Astrocyte of the hippocampus (primary cell): ENCODE measurements at regions not wholly inside any gene's neighbourhood (a gene's known extent, or its start where the extent isn't known, plus 50 kb on each side); places are given as distances from the start of the nearest gene placed in this dataset.

Source experiments
- DNase-seq: peaks from one replicate; pipeline ENCODE4 v3.0.0; 2011; ENCODE audit warnings: low read depth, low spot score

GRCh38 chr1:83034851-83035250 is 964.1 kb downstream of the TTLL7 start:
- DNase-seq, result no peak

DNA sequence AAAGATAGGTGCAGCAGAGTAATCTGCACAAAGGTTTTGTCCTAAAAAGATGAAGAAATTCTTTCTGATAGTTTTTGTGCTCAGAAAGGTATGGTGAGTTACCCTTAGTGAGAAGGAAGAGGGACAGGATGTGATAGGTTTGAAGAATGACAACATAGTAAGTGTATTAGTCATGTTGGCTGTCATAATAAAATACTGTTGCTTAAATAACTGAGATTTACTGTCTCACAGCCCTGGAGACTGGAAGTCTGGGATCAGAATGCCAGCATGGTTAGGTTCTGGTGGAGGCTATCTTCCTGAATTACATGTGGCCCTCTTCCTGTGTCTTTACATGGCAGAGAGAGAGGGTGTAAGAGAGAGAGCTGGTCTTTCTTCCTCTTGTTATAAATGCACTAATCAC is 965.2 kb downstream of the TTLL7 start:
- DNase-seq, result peak; percentile 12

- DNase-seq, result no peak
These were observed 969.0 kb downstream of the TTLL7 start for GRCh38 chr1:83029916-83030315.

DNA sequence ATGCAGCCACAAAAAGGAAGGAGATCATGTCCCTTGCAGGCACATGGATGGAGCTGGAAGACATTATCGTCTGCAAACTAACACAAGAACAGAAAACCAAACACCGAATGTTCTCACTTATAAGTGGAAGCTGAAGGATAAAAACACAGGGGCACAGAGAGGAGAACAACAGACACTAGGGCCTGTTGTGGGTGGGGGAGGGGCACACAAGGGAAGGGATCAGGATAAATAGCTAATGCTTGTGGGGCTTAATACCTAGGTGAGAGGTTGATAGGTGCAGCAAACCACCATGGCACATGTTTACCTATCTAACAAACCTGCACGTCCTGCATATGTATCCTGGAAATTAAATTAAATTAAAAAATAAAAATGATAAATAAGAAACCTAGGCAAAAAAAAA is 969.9 kb downstream of the TTLL7 start:
- no peak for DNase-seq

DNA sequence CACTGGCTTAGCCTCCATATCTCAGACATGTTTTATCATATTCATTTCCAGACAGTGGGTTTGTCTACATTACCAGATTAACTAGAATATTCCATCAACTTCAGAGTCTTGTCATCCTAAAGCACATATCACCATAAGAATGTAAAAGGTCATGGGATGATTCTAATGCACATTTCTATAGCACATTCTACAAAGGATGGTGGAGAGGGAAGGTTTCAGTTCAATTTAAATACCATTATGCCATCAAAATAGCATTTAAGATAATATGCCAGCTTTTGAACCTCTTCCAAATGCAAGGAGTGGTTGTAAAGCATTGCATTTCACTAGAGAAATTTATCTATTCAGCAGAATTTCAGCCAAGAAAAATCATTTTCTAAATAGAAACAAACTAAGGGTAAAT is 970.5 kb downstream of the TTLL7 start:
- no peak for DNase-seq

DNA sequence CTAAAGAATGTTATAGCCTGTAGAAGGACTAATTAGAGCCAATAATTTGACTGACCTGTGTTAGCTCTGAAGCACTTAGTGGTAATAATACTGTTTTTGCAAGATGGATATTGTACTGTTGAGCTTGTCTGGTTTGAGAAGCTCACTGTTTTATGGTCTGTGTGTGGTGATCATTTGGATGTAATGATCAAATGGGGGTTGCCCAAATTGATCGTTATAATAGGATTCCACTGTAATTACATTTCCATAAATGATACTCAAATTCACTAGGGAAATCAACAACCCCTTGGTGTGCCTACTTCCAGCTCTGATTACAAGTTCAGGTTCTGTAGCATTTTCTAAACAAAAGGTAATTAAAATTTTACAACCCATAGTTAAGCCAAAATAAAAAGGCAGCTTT is 971.4 kb downstream of the TTLL7 start:
- no peak for DNase-seq

GRCh38 chr1:83026745-83027144 is 972.2 kb downstream of the TTLL7 start:
- DNase-seq, result no peak

GRCh38 chr1:83024251-83024767 is 974.6 kb downstream of the TTLL7 start:
- DNase-seq, result no peak

DNA sequence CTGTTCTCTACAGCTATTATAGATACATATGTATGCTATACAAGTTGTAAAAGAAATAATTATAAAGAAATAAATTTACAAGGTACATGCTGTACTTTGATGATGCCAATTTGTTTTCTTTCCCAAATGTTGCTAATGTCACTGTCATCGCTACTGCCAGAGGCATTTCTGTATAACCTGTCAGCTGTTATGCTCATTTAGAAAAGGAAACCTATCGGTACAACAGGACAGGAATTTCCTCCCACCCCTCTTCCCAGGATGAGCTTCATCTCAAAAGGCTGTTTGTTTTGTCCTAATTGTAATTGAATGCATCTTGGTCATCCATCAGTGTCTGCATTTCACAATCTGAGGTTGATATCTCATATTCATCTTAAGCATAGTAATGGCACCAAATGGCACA is 975.7 kb downstream of the TTLL7 start:
- no peak for DNase-seq

DNA sequence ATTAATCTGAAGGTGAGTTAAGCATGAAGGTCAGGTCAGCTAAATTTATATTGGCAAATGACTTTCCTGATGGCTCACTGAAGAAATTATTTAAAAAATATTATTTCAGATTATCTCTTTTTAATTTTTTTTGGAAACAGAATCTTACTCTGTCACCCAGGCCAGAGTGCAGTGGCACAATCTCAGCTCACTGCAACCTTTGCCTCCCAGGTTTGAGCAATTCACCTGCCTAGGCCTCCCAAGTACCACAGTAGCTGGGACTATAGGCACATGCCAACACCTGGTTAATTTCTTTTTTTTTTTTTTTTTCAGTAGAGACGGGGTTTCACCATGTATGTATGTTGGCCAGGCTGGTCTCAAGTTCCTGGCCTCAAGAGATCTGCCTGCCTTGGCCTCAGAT is 976.7 kb downstream of the TTLL7 start:
- DNase-seq, result no peak

DNA sequence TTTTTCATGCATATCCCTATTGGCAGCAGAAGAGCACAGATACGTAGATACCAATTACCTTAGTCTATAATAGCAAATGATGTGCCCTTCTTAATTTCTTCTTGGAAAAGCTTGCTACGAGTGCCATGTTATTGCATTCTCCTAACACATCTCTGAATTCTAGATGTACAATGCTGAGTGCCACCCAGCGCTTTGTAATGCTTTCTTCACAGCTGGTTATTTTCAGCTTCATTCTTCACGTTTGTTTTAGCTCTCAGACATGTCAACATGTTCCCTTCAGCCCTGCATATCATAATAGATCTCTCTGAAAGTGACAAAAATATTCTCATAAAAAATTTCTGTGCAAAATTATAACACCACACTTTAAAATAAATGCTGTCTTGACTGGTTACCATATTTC is 981.2 kb downstream of the TTLL7 start:
- DNase-seq, result no peak

DNA sequence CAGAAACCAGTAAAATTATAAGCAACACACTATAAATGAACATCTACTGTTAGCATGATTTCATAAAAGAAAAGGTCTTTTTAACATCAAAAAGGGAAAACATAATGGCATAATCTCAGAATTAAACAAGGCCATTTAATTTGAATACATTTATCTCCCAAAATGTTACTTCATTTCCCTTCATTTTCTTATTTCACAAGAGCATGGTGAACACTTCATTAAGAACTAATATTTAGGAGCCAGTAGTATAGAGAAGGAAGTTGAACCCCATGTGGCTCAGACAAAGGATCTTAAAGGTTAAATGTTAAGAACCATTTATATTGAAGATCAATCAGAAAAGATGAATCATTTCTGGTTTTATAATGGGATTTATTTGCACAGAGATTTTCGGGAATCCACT is 981.7 kb downstream of the TTLL7 start:
- no peak for DNase-seq

GRCh38 chr1:83016354-83016849 is 982.5 kb downstream of the TTLL7 start:
- no peak for DNase-seq

DNA sequence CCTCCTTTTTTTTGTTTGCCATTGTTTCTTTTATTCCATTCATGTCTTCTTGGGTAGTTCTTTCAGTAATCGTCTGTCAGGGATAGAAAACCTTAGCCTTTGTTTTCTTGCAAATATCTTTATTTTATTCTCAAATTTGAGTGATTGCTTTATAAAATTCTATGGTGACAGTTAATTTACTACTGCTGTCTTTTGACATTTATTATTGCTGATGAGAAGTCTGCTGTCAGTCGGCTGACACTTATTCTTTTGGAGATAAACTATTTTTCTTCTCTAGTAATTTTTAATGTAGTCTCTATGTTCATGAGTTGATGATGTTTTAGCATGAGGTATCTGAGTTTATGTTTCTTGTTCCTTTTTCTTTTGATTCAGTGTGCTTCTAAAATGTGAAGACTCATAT is 983.8 kb downstream of the TTLL7 start:
- DNase-seq, result no peak

DNA sequence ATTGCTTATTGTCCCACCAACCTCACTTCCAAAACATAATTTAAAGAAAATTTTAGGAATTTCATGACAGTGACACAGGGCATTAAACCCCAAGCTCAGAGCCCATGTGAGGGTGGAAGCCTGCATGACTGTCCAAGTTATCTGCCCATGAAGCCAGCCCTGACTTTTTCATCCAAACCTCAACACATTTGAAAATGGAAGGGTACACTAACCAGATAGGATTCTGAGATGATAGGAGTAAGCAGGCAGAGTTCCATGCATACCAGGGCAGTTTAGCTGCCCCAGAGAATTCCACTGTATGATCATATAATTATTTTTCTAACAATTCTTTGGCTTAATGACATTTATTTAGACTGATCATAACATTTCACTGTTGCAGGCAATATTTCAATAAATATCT is 986.0 kb downstream of the TTLL7 start:
- peak; percentile 11 for DNase-seq

DNA sequence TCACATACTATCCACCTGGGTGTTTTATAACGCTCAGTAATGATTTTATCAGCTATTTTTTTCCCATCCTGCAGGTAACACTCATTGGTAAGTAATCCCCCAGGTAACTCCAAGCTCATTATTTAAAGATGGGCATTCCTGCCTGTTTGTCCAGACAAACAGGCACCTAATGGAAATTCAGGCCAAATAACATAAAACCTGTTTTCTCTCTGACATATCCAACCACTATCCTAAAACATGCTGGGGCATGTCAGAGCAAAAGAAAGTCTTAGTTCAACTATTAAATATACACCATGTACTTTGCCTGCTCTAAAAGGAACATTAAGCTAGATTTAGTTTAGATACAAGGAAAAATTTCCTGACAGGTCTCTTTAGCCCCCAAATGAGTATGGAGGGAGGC is 987.7 kb downstream of the TTLL7 start:
- DNase-seq, result no peak

GRCh38 chr1:83006271-83006670 is 992.7 kb downstream of the TTLL7 start:
- DNase-seq, result no peak

- DNase-seq, result no peak
These were observed 998.6 kb downstream of the TTLL7 start for GRCh38 chr1:83000286-83000685.

DNA sequence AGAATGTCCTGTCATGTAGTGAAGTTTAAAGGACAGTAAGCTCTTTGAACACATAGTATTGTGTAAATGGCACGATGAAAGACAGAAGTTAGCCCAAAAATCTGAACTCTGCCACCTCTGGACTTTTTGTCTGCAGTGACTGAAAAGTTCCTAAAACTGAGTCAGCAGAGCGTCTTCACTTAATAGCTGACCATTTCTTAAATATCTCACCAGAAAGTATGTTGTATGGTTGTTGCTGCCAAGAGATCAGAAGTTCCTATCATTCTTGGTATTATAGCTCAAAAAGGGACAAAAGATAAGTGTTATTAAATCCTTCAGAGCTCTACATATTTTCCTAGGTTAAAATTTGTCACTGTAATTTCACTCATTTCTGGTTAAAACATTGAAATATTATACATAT is 1003.0 kb downstream of the TTLL7 start:
- peak; percentile 5 for DNase-seq

- no peak for DNase-seq
These were observed 1004.2 kb downstream of the TTLL7 start for GRCh38 chr1:82994616-82995263.

- no peak for DNase-seq
These were observed 1007.4 kb downstream of the TTLL7 start for GRCh38 chr1:82991569-82991968.

GRCh38 chr1:82979593-82980236 is 1019.2 kb downstream of the TTLL7 start:
- no peak for DNase-seq
